ENCODE measurements at regions not wholly inside any gene's neighbourhood (a gene's known extent, or its start where the extent isn't known, plus 50 kb on each side); places are given as distances from the start of the nearest gene placed in this dataset.
"Not testable (repeated sequence)": the region's sequence is repeated elsewhere in the genome, so short reads cannot be mapped to it uniquely, and the experiment has no call there.

GRCh38 chr3:22704166-22704565, 499.0 kb upstream of the UBE2E2 start:
- H3K4me3 Mint-ChIP-seq (ENCODE audit: unreplicated experiment), result no peak overlapping the region
- Histone ChIP-seq H3K9me3 (no peaks in the 10 kb centered on the region), H3K27me3 (replicated peaks; ENCODE audit: control insufficient read depth, insufficient read depth, low read length) (no peaks in the 10 kb centered on the region), H3K36me3 (ENCODE audit: control insufficient read depth, insufficient read depth, low read length) (no peaks in the 10 kb centered on the region), H3K4me1 (no peaks in the 10 kb centered on the region), H3K4me3 (ENCODE audit: low read depth, low read length) (no peak overlapping the region)
- ChIA-PET CTCF (no interaction called here), POLR2A (interaction anchor here (0.6 kb wide), 1 partner anchor 21 kb away, joined by 3 read pairs; no protein-coding TSS in a partner anchor)
- intact Hi-C loops (cut with micrococcal nuclease; ENCODE audit: unreplicated experiment), result loop anchor here (1.0 kb wide), 1 partner anchor 140 kb away; no protein-coding TSS in a partner anchor
- no peak overlapping the region for H3K27ac Mint-ChIP-seq (ENCODE audit: unreplicated experiment)
- H3K36me3 Mint-ChIP-seq (ENCODE audit: insufficient read depth, unreplicated experiment), result no peaks in the 10 kb centered on the region
- no peaks in the 10 kb centered on the region for H3K4me1 Mint-ChIP-seq (ENCODE audit: low read depth, unreplicated experiment)
- no peaks in the 10 kb centered on the region for H3K27me3 Mint-ChIP-seq (ENCODE audit: insufficient read depth, unreplicated experiment)
- no peak for TF ChIP-seq CTCF (IDR thresholded peaks at IDR 0.05; ENCODE audit: insufficient read depth in 1 of 2, low read depth in 1 of 2, low read length in 1 of 2, severe bottlenecking in 1 of 2, unreplicated experiment in 1 of 2)
- no TSS peak for BruUV-seq (replicated peaks)
- no peaks in the 10 kb centered on the region for H3K9me3 Mint-ChIP-seq (ENCODE audit: unreplicated experiment)
- no peak for DNase-seq

- H3K36me3 Mint-ChIP-seq (ENCODE audit: insufficient read depth, unreplicated experiment), result no peaks in the 10 kb centered on the region
Observed at GRCh38 chr3:22704571-22705354, 498.4 kb upstream of the UBE2E2 start.

GRCh38 chr3:22706922-22707321, 496.2 kb upstream of the UBE2E2 start:
- H3K9me3 Mint-ChIP-seq (ENCODE audit: unreplicated experiment); H3K27me3 Mint-ChIP-seq (ENCODE audit: insufficient read depth, unreplicated experiment); H3K36me3 Mint-ChIP-seq (ENCODE audit: insufficient read depth, unreplicated experiment); DNase-seq; H3K36me3 ChIP-seq (ENCODE audit: control insufficient read depth, insufficient read depth, low read length); H3K27me3 ChIP-seq (replicated peaks; ENCODE audit: control insufficient read depth, insufficient read depth, low read length); POLR2A ChIA-PET; intact Hi-C loops (cut with micrococcal nuclease; ENCODE audit: unreplicated experiment); H3K27ac Mint-ChIP-seq (ENCODE audit: unreplicated experiment); H3K4me1 Mint-ChIP-seq (ENCODE audit: low read depth, unreplicated experiment); H3K9me3 ChIP-seq; H3K4me3 ChIP-seq (ENCODE audit: low read depth, low read length); CTCF ChIA-PET; BruUV-seq (replicated peaks); H3K4me1 ChIP-seq; H3K4me3 Mint-ChIP-seq (ENCODE audit: unreplicated experiment): not testable (repeated sequence)

More at GRCh38 chr3:22704571-22705354, 498.4 kb upstream of the UBE2E2 start:
- Mint-ChIP-seq H3K9me3 (ENCODE audit: unreplicated experiment) (no peaks in the 10 kb centered on the region), H3K4me3 (ENCODE audit: unreplicated experiment) (no peak overlapping the region), H3K4me1 (ENCODE audit: low read depth, unreplicated experiment) (no peaks in the 10 kb centered on the region), H3K27ac (ENCODE audit: unreplicated experiment) (no peak overlapping the region), H3K27me3 (ENCODE audit: insufficient read depth, unreplicated experiment) (peaks cover 2% of the 10 kb centered on the region)
- Histone ChIP-seq H3K27me3 (replicated peaks; ENCODE audit: control insufficient read depth, insufficient read depth, low read length) (no peaks in the 10 kb centered on the region), H3K4me3 (ENCODE audit: low read depth, low read length) (no peak overlapping the region), H3K9me3 (no peaks in the 10 kb centered on the region), H3K4me1 (no peaks in the 10 kb centered on the region), H3K36me3 (ENCODE audit: control insufficient read depth, insufficient read depth, low read length) (no peaks in the 10 kb centered on the region)
- intact Hi-C loops (cut with micrococcal nuclease; ENCODE audit: unreplicated experiment), result loop anchor here (1.0 kb wide), 1 partner anchor 140 kb away; no protein-coding TSS in a partner anchor
- POLR2A ChIA-PET, result interaction anchor here (0.6 kb wide), 1 partner anchor 22 kb away, joined by 3 read pairs; no protein-coding TSS in a partner anchor
- TF ChIP-seq CTCF (IDR thresholded peaks at IDR 0.05; ENCODE audit: insufficient read depth in 1 of 2, low read depth in 1 of 2, low read length in 1 of 2, severe bottlenecking in 1 of 2, unreplicated experiment in 1 of 2), result no peak
- no TSS peak for BruUV-seq (replicated peaks)
- DNase-seq, result no peak
- CTCF ChIA-PET, result no interaction called here

Data from Caco-2 (cell line).